HepG2 (cell line): ENCODE measurements at regions not wholly inside any gene's neighbourhood (a gene's known extent, or its start where the extent isn't known, plus 50 kb on each side); places are given as distances from the start of the nearest gene placed in this dataset.

Experiments used
- ATAC-seq: fragments of 200-7000 bp; cut with Tn5 transposase; 3 replicates; pipeline ENCODE4 v1.9.1; 2020; ENCODE audit warnings: mild to moderate bottlenecking, moderate library complexity
- BruUV-seq: library from RNA; stranded (reverse); fragments of 400-500 nt; replicated peaks from 2 replicates; lab custom pipeline; 2021; lab: Mats Ljungman, UMichigan
- CTCF ChIA-PET: fragments of 300-600 bp; formaldehyde crosslinking; extraction: SDS; loops from one replicate; lab custom pipeline; 2021; ENCODE audit warnings: low total read pairs, inconsistent platforms, low intra/inter-chr PET ratio; lab: Yijun Ruan, JAX
- POLR2A ChIA-PET: fragments of 350-600 bp; sonication (Branson Sonifier 250); formaldehyde crosslinking; loops from one replicate; lab custom pipeline; 2020; ENCODE audit warnings: antibody characterized with exemption, inconsistent platforms; lab: Yijun Ruan, JAX
- DNase-seq: peaks from one replicate; pipeline ENCODE4 v3.0.0-alpha.2; 2015; ENCODE audit warnings: low spot score
- FAIRE-seq: peaks from 3 replicates; lab custom pipeline; 2011; peaks lifted over from hg19 to GRCh38; lab: Jason Lieb, UNC
- H2AFZ ChIP-seq: one replicate; pipeline ENCODE4 v1.6.1; 2011; ENCODE audit warnings: low read length, inconsistent platforms
- H3K27ac ChIP-seq: fragments of 300-600 bp; 3 replicates; pipeline ENCODE4 v1.8.0; 2011; ENCODE audit warnings: mixed run types, mild to moderate bottlenecking, mixed read lengths, low read length, inconsistent platforms; ENCODE audit not compliant: insufficient read depth; ENCODE audit errors: extremely low read length
- H3K27me3 ChIP-seq, 2 experiments: fragments of 200-600 bp in 1 of 2; 2 replicates in 1 of 2; 3 replicates in 1 of 2; pipeline versions ENCODE4 v1.6.0 to v1.8.0; 2011; ENCODE audit warnings: low read length in 2 of 2, mild to moderate bottlenecking in 2 of 2, moderate library complexity in 2 of 2, inconsistent platforms in 1 of 2; ENCODE audit not compliant: insufficient read depth in 2 of 2, control insufficient read depth in 1 of 2
- H3K36me3 ChIP-seq, 2 experiments: fragments of 200-600 bp in 1 of 2; replicated peaks in 1 of 2; 2 replicates in 1 of 2; 3 replicates in 1 of 2; pipeline versions ENCODE4 v1.5.1 to v1.8.0; 2011; ENCODE audit warnings: low read length in 2 of 2, inconsistent platforms in 1 of 2; ENCODE audit not compliant: insufficient read depth in 2 of 2, control insufficient read depth in 1 of 2
- H3K4me1 ChIP-seq: 2 replicates; pipeline ENCODE4 v1.5.1; 2012; ENCODE audit warnings: low read length, inconsistent platforms; ENCODE audit not compliant: insufficient read depth
- H3K4me2 ChIP-seq: 2 replicates; pipeline ENCODE4 v1.6.0; 2011; ENCODE audit warnings: low read depth, low read length, inconsistent platforms
- H3K4me3 ChIP-seq, 3 experiments: fragments of 200-600 bp in 1 of 3; sonication (generic), shearing (Covaris generic) in 1 of 3; replicated peaks in 1 of 3; 2 replicates each; pipeline ENCODE4 v1.5.1; 2011 to 2016; ENCODE audit warnings: low read length in 3 of 3, inconsistent platforms in 2 of 3, low read depth in 2 of 3, mild to moderate bottlenecking in 2 of 3, control low read depth in 1 of 3, mixed read lengths in 1 of 3; ENCODE audit not compliant: insufficient read depth in 1 of 3
- H3K79me2 ChIP-seq: one replicate; pipeline ENCODE4 v1.6.1; 2011; ENCODE audit warnings: low read length, inconsistent platforms; ENCODE audit not compliant: insufficient read depth
- H3K9ac ChIP-seq: 2 replicates; pipeline ENCODE4 v1.6.0; 2011; ENCODE audit warnings: mild to moderate bottlenecking, low read depth, low read length, inconsistent platforms; ENCODE audit not compliant: insufficient read depth
- H3K9me3 ChIP-seq: 2 replicates; pipeline ENCODE4 v1.5.1; 2012; ENCODE audit warnings: mild to moderate bottlenecking, low read length
- H4K20me1 ChIP-seq: 2 replicates; pipeline ENCODE4 v1.6.0; 2011; ENCODE audit warnings: inconsistent platforms, mild to moderate bottlenecking, low read length, moderate library complexity; ENCODE audit not compliant: insufficient read depth
- BRF2 ChIP-seq: sonication (generic); formaldehyde crosslinking; IDR thresholded peaks from 2 replicates; pipeline ENCODE4 v1.8.1; 2022; ENCODE audit warnings: mild to moderate bottlenecking, missing genetic modification reagents
- CCAR2 ChIP-seq: fragments of 200-400 bp; formaldehyde crosslinking; optimal IDR thresholded peaks from 2 replicates; pipeline ENCODE3; 2018; ENCODE audit warnings: low read depth, mild to moderate bottlenecking, low read length, moderate library complexity
- CERS6 ChIP-seq: sonication (generic); formaldehyde crosslinking; IDR thresholded peaks from 2 replicates; pipeline ENCODE4 v1.5.0; 2020; ENCODE audit warnings: missing genetic modification reagents
- HNRNPUL1 ChIP-seq: fragments of 200-400 bp; formaldehyde crosslinking; IDR thresholded peaks from 2 replicates; pipeline ENCODE4 v1.6.1; 2017; ENCODE audit warnings: low read depth, mild to moderate bottlenecking, low read length, moderate library complexity
- NAIF1 ChIP-seq: sonication (generic); formaldehyde crosslinking; IDR thresholded peaks from 2 replicates; pipeline ENCODE4 v1.5.0; 2020; ENCODE audit warnings: mild to moderate bottlenecking, missing genetic modification reagents, borderline replicate concordance
- PRDM15 ChIP-seq: sonication (generic); formaldehyde crosslinking; IDR thresholded peaks from 2 replicates; pipeline ENCODE4 v1.4.0; 2020; ENCODE audit warnings: missing genetic modification reagents
- TEAD3 ChIP-seq: optimal IDR thresholded peaks from 2 replicates; pipeline ENCODE3; 2016; ENCODE audit warnings: borderline replicate concordance
- ZBTB26 ChIP-seq: IDR thresholded peaks from 2 replicates; pipeline ENCODE4 v1.6.1; 2016; ENCODE audit warnings: missing compliant biosample characterization, missing genetic modification reagents, borderline replicate concordance
- ZNF317 ChIP-seq: sonication (generic); formaldehyde crosslinking; IDR thresholded peaks from 2 replicates; pipeline ENCODE4 v1.5.0; 2020; ENCODE audit warnings: mild to moderate bottlenecking, missing genetic modification reagents
- ZNF414 ChIP-seq: sonication (generic); formaldehyde crosslinking; IDR thresholded peaks from 2 replicates; pipeline ENCODE4 v1.5.0; 2020; ENCODE audit warnings: missing genetic modification reagents
- ZNF598 ChIP-seq: sonication (generic); formaldehyde crosslinking; IDR thresholded peaks from 2 replicates; pipeline ENCODE4 v1.5.1; 2020; ENCODE audit warnings: mild to moderate bottlenecking, missing genetic modification reagents, borderline replicate concordance
- ZNF713 ChIP-seq: sonication (generic); formaldehyde crosslinking; IDR thresholded peaks from 2 replicates; pipeline ENCODE4 v1.4.0; 2020; ENCODE audit warnings: mild to moderate bottlenecking, missing genetic modification reagents
- WGBS: methylation state at CpG from one replicate; pipeline ENCODE4 v1.1.6; 2017; ENCODE audit warnings: low lambda C conversion rate; 5-methylcytosine and 5-hydroxymethylcytosine counted together
- in situ Hi-C: cut with HindIII; loops from 2 replicates; pipeline ENCODE4 v1.10.0; 2017; ENCODE audit warnings: low pct_unique_long_range_greater_than_20kb; ENCODE audit not compliant: extremely low pct_ligation_motif_present
- intact Hi-C: fragments of 100-400 bp; cut with micrococcal nuclease; formaldehyde crosslinking; loops from one replicate; pipeline ENCODE4 v1.10.0; 2022; ENCODE audit not compliant: unreplicated experiment

GRCh38 chr18:25674183-25674582, 322.2 kb upstream of the ZNF521 start (continued):
- TF ChIP-seq CERS6 (CRISPR knock-in tag) (no peak), NAIF1 (CRISPR knock-in tag) (no peak), BRF2 (CRISPR knock-in tag) (no peak), ZNF414 (CRISPR knock-in tag) (no peak), ZNF598 (CRISPR knock-in tag) (no peak), ZBTB26 (no peak), HNRNPUL1 (no peak), ZNF713 (CRISPR knock-in tag) (no peak)

GRCh38 chr18:25672490-25672889, 320.5 kb upstream of the ZNF521 start:
- Histone ChIP-seq H3K27me3 (no peaks in the 10 kb centered on the region), H3K9ac (no peak overlapping the region), H2AFZ (no peak overlapping the region), H3K36me3 (no peaks in the 10 kb centered on the region), H3K79me2 (no peaks in the 10 kb centered on the region), H3K27ac (no peak overlapping the region), H3K9me3 (no peaks in the 10 kb centered on the region; the same call in 1 of the 2 replicates), H3K4me3 (no peak overlapping the region), H4K20me1 (no peaks in the 10 kb centered on the region), H3K4me2 (no peak overlapping the region), H3K4me1 (no peaks in the 10 kb centered on the region)
- ATAC-seq: no peak
- POLR2A ChIA-PET: no interaction called here
- WGBS: 17% methylated on average over 4 of the region's 4 CpGs
- FAIRE-seq: no peak
- CTCF ChIA-PET: no interaction called here
- no TSS peak for BruUV-seq
- intact Hi-C loops (no loop called here), in situ Hi-C loops (no loop called here)
- DNase-seq: no peak
- no peak for TF ChIP-seq CCAR2
- TF ChIP-seq TEAD3 (CRISPR knock-in tag): no peak
- no peak for TF ChIP-seq ZNF317
- TF ChIP-seq PRDM15: no peak
